HL-60 (cell line): ENCODE measurements at regions not wholly inside any gene's neighbourhood (a gene's known extent, or its start where the extent isn't known, plus 50 kb on each side); places are given as distances from the start of the nearest gene placed in this dataset.

Experiments used
- DNase-seq, 2 experiments: peaks; one replicate each; pipeline ENCODE4 v3.0.0-alpha.2; 2010 to 2020; ENCODE audit warnings: low read depth in 1 of 2, low spot score in 1 of 2
- H3K27ac ChIP-seq: fragments of 250-450 bp; sonication (Bioruptor Pico); replicated peaks from 2 replicates; pipeline ENCODE4 v1.5.1; 2020; ENCODE audit warnings: mild to moderate bottlenecking, moderate library complexity
- H3K27me3 ChIP-seq: fragments of 250-450 bp; sonication (Bioruptor Pico); 2 replicates; pipeline ENCODE4 v1.5.1; 2021; ENCODE audit warnings: mild to moderate bottlenecking, moderate library complexity; ENCODE audit not compliant: insufficient read depth, poor library complexity, severe bottlenecking
- H3K4me3 ChIP-seq: replicated peaks from 2 replicates; pipeline ENCODE4 v1.5.1; 2011; ENCODE audit warnings: mild to moderate bottlenecking, control low read depth, low read length; ENCODE audit not compliant: insufficient read depth
- GABPA ChIP-seq: IDR thresholded peaks from 2 replicates; pipeline ENCODE4 v1.6.1; 2012; ENCODE audit warnings: low read depth
- POLR2AphosphoS5 ChIP-seq: IDR thresholded peaks from 2 replicates; pipeline ENCODE4 v1.6.1; 2012; ENCODE audit warnings: low read depth
- SPI1 ChIP-seq: IDR thresholded peaks from 2 replicates; pipeline ENCODE4 v1.6.1; 2012; ENCODE audit warnings: low read depth, mild to moderate bottlenecking, borderline replicate concordance
- TF ChIP-seq, protein P1 (sequence below): IDR thresholded peaks from 2 replicates; pipeline ENCODE4 v1.6.1; 2012; ENCODE audit warnings: low read depth; ENCODE audit not compliant: insufficient replicate concordance
- TF ChIP-seq, protein P2 (sequence below): IDR thresholded peaks from one replicate; pipeline ENCODE4 v1.5.1; 2011; ENCODE audit warnings: low read length, control low read depth, inconsistent platforms; ENCODE audit not compliant: insufficient read depth

DNA sequence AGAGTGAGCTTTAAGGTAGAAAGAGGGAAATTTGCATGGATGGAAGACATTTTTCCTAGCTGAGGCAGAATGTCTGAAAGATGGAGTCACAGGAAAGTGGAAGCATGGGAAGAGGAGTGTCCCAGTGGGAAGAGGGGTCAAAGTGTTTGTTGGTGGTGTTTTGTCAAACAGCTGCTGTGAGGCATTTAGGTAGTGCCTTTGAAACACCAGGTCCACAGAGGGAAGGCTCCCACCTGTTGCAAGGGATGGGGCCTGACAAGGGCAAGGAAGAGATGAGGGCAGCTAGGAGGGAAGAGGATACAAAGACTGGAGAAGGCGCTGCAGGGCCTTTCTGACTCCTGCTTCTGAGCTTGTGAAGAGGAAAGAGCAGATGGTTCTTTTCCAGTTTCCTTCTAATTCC is 91.8 kb upstream of the CISTR start:
- H3K27ac ChIP-seq: no peak overlapping the region
- peaks cover 11% of the 10 kb centered on the region for H3K27me3 ChIP-seq
- H3K4me3 ChIP-seq: no peak overlapping the region
- DNase-seq: no peak
- no peak for TF ChIP-seq GABPA
- TF ChIP-seq, protein P1, sequence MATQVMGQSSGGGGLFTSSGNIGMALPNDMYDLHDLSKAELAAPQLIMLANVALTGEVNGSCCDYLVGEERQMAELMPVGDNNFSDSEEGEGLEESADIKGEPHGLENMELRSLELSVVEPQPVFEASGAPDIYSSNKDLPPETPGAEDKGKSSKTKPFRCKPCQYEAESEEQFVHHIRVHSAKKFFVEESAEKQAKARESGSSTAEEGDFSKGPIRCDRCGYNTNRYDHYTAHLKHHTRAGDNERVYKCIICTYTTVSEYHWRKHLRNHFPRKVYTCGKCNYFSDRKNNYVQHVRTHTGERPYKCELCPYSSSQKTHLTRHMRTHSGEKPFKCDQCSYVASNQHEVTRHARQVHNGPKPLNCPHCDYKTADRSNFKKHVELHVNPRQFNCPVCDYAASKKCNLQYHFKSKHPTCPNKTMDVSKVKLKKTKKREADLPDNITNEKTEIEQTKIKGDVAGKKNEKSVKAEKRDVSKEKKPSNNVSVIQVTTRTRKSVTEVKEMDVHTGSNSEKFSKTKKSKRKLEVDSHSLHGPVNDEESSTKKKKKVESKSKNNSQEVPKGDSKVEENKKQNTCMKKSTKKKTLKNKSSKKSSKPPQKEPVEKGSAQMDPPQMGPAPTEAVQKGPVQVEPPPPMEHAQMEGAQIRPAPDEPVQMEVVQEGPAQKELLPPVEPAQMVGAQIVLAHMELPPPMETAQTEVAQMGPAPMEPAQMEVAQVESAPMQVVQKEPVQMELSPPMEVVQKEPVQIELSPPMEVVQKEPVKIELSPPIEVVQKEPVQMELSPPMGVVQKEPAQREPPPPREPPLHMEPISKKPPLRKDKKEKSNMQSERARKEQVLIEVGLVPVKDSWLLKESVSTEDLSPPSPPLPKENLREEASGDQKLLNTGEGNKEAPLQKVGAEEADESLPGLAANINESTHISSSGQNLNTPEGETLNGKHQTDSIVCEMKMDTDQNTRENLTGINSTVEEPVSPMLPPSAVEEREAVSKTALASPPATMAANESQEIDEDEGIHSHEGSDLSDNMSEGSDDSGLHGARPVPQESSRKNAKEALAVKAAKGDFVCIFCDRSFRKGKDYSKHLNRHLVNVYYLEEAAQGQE: no peak
- no peak for TF ChIP-seq SPI1
- TF ChIP-seq POLR2AphosphoS5: no peak
- TF ChIP-seq, protein P2, sequence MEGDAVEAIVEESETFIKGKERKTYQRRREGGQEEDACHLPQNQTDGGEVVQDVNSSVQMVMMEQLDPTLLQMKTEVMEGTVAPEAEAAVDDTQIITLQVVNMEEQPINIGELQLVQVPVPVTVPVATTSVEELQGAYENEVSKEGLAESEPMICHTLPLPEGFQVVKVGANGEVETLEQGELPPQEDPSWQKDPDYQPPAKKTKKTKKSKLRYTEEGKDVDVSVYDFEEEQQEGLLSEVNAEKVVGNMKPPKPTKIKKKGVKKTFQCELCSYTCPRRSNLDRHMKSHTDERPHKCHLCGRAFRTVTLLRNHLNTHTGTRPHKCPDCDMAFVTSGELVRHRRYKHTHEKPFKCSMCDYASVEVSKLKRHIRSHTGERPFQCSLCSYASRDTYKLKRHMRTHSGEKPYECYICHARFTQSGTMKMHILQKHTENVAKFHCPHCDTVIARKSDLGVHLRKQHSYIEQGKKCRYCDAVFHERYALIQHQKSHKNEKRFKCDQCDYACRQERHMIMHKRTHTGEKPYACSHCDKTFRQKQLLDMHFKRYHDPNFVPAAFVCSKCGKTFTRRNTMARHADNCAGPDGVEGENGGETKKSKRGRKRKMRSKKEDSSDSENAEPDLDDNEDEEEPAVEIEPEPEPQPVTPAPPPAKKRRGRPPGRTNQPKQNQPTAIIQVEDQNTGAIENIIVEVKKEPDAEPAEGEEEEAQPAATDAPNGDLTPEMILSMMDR: no peak

DNA sequence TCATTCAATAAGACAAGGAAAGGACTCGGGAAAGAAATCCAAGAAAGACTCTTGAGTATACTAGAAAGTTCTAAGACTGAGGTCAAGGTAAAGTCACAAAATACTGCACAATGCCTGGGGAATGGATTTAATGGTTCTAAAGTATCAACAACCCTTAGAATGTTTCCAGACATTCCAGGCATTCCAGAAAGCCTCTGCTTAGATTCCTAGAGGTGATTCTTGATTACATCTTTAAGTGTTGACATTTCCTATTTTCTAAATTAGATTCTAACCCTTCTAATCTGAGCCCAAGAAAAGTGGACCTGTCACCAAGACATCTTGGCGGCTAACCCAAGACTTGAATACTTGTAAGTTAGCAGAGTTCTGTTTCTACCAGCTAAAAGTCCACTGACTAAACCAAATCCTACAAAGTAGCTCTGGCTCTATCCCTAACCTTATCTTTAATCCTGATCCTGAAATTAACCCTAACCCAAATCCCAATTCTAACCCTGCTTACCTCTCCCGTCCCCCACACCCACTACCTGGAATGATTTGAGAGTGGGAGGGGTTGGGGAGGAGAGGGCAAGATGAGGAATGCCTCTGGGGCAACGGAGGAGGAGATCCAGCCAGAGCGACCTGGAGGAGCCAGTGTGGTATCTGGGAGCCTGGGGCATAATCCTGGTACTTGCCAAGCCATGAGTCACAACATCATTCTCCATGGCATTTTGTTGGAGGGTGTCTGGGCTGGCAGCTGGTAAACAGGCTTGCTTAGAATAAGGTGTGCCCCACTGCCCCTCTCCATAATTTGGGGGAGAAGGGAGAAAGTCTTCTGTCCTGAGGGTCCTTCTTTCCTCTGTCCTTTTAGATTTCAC is 93.4 kb upstream of the HOXC13 start:
- no peak overlapping the region for H3K27ac ChIP-seq
- H3K4me3 ChIP-seq: no peak overlapping the region
- H3K27me3 ChIP-seq: peaks cover 7% of the 10 kb centered on the region
- DNase-seq: no peak
- TF ChIP-seq, protein P2: no peak
- no peak for TF ChIP-seq SPI1
- no peak for TF ChIP-seq GABPA
- TF ChIP-seq, protein P1: no peak
- no peak for TF ChIP-seq POLR2AphosphoS5

DNA sequence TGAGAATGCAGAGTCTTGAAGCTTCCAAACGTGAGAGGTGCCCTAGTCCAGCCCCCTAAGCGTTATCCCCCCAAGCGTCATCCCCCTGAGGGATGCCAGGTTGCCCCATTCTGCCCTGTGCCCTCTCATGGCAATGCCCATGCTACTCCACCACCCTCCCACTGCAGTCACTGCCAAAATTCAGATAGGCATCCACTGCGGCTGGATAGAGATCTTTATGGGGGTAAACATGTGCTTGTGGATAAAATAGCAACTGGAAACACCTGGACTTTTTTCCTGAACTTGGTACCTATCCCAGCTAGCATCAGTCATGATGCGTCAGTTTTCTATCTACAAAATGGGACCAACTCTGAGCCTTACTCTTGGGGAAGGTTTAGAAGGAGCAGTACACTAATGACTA is 92.7 kb upstream of the HOXC13 start:
- H3K27ac ChIP-seq: no peak overlapping the region
- no peak for DNase-seq
- TF ChIP-seq SPI1 (no peak), POLR2AphosphoS5 (no peak), GABPA (no peak)
- TF ChIP-seq, protein P2: no peak
- TF ChIP-seq, protein P1: no peak
- H3K4me3 ChIP-seq: no peak overlapping the region
- H3K27me3 ChIP-seq: peaks cover 6% of the 10 kb centered on the region
